Neural progenitor cell (in vitro differentiated cells): ENCODE measurements at regions not wholly inside any gene's neighbourhood (a gene's known extent, or its start where the extent isn't known, plus 50 kb on each side); places are given as distances from the start of the nearest gene placed in this dataset.
A peak's percentile ranks its signal among the peaks of the same experiment; 100 is the strongest.

Experiments used
- CTCF ChIP-seq: fragments of 200-600 bp; sonication (generic); IDR thresholded peaks from 2 replicates; pipeline ENCODE4 v1.5.1; 2017; ENCODE audit warnings: antibody characterized with exemption, mild to moderate bottlenecking
- EZH2 ChIP-seq: fragments of 200-600 bp; sonication (generic); IDR thresholded peaks from 2 replicates; pipeline ENCODE4 v1.6.1; 2017; ENCODE audit warnings: antibody characterized with exemption, mild to moderate bottlenecking, moderate library complexity
- EZH2phosphoT487 ChIP-seq: fragments of 200-600 bp; sonication (generic); IDR thresholded peaks from 2 replicates; pipeline ENCODE4 v1.6.1; 2017; ENCODE audit warnings: antibody characterized with exemption

GRCh38 chr6:86856937-86857563 lies 80.3 kb upstream of the HTR1E start:
- TF ChIP-seq CTCF = peak; percentile 96
- no peak for TF ChIP-seq EZH2
- no peak for TF ChIP-seq EZH2phosphoT487
